ENCODE measurements at regions not wholly inside any gene's neighbourhood (a gene's known extent, or its start where the extent isn't known, plus 50 kb on each side); places are given as distances from the start of the nearest gene placed in this dataset.

DNA sequence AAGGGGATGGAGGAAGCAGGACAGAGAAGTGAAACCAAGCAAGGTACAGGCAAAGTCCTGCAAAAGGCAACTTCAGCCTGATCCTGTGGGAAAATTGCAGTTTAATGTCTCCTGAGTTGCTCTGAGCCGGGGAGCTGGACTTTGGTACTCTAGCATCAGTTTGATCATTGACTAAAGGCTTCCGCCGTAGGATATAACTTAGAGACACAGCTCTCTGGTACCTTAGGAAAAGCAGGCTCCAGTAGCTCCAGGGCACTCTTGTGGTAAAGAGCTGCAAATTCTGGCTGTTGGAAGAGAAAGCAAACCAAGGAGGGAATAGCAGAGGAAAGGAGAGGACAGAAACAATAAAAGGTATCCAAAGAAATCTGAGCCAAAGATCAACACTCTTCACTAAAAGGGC lies 521.1 kb downstream of the PLOD2 start:
- no peaks in the 10 kb centered on the region for H3K36me3 ChIP-seq (ENCODE audit: control insufficient read depth, insufficient read depth, low read length)
- TF ChIP-seq CTCF (conservative IDR thresholded peaks at IDR 0.05 in 1 of 2, IDR thresholded peaks at IDR 0.05 in 1 of 2; ENCODE audit: low read depth in 1 of 2, low read length in 2 of 2) (no peak), EZH2 (IDR thresholded peaks at IDR 0.05; ENCODE audit: low read length, missing control alignments) (no peak)
- no peak for DNase-seq (ENCODE audit: low read depth in 2 of 2)
- H2AFZ ChIP-seq (ENCODE audit: low read length): no peak overlapping the region
- H3K4me2 ChIP-seq (ENCODE audit: extremely low read depth, insufficient read depth, low read length): no peak overlapping the region
- H3K9me3 ChIP-seq (ENCODE audit: control insufficient read depth, insufficient read depth, low read depth, low read length): no peaks in the 10 kb centered on the region
- no peaks in the 10 kb centered on the region for H4K20me1 ChIP-seq (ENCODE audit: control insufficient read depth, extremely low read depth, insufficient read depth, low read length)
- no peaks in the 10 kb centered on the region for H3K4me1 ChIP-seq (ENCODE audit: control insufficient read depth, extremely low read depth, insufficient read depth, low read length)
- H3K79me2 ChIP-seq (ENCODE audit: control insufficient read depth, insufficient read depth, low read length): no peaks in the 10 kb centered on the region
- no peak overlapping the region for H3K4me3 ChIP-seq (replicated peaks in 1 of 4; ENCODE audit: control extremely low read depth in 1 of 4, insufficient read depth in 1 of 4, low read depth in 3 of 4, low read length in 4 of 4)
- no peak overlapping the region for H3K27ac ChIP-seq (ENCODE audit: insufficient read depth, low read length)
- no peaks in the 10 kb centered on the region for H3K27me3 ChIP-seq (ENCODE audit: control insufficient read depth, insufficient read depth, low read length)
- H3K9ac ChIP-seq (ENCODE audit: insufficient read depth, low read length): no peak overlapping the region

GRCh38 chr3:145648396-145648795 lies 512.6 kb downstream of the PLOD2 start:
- no peak for DNase-seq (ENCODE audit: low read depth in 2 of 2)
- H3K27ac ChIP-seq (ENCODE audit: insufficient read depth, low read length): no peak overlapping the region
- TF ChIP-seq CTCF (conservative IDR thresholded peaks at IDR 0.05 in 1 of 2, IDR thresholded peaks at IDR 0.05 in 1 of 2; ENCODE audit: low read depth in 1 of 2, low read length in 2 of 2): no peak
- no peak for TF ChIP-seq EZH2 (IDR thresholded peaks at IDR 0.05; ENCODE audit: low read length, missing control alignments)

GRCh38 chr3:145649368-145649887 lies 511.6 kb downstream of the PLOD2 start:
- no peak overlapping the region for H2AFZ ChIP-seq (ENCODE audit: low read length)
- TF ChIP-seq CTCF (conservative IDR thresholded peaks at IDR 0.05 in 1 of 2, IDR thresholded peaks at IDR 0.05 in 1 of 2; ENCODE audit: low read depth in 1 of 2, low read length in 2 of 2) (no peak), EZH2 (IDR thresholded peaks at IDR 0.05; ENCODE audit: low read length, missing control alignments) (no peak)
- H3K4me1 ChIP-seq (ENCODE audit: control insufficient read depth, extremely low read depth, insufficient read depth, low read length): no peaks in the 10 kb centered on the region
- H3K9ac ChIP-seq (ENCODE audit: insufficient read depth, low read length): no peak overlapping the region
- H3K79me2 ChIP-seq (ENCODE audit: control insufficient read depth, insufficient read depth, low read length): no peaks in the 10 kb centered on the region
- no peak overlapping the region for H3K4me3 ChIP-seq (replicated peaks in 1 of 4; ENCODE audit: control extremely low read depth in 1 of 4, insufficient read depth in 1 of 4, low read depth in 3 of 4, low read length in 4 of 4)
- no peak overlapping the region for H3K4me2 ChIP-seq (ENCODE audit: extremely low read depth, insufficient read depth, low read length)
- no peak overlapping the region for H3K27ac ChIP-seq (ENCODE audit: insufficient read depth, low read length)
- no peaks in the 10 kb centered on the region for H4K20me1 ChIP-seq (ENCODE audit: control insufficient read depth, extremely low read depth, insufficient read depth, low read length)
- no peaks in the 10 kb centered on the region for H3K36me3 ChIP-seq (ENCODE audit: control insufficient read depth, insufficient read depth, low read length)
- H3K27me3 ChIP-seq (ENCODE audit: control insufficient read depth, insufficient read depth, low read length): no peaks in the 10 kb centered on the region
- H3K9me3 ChIP-seq (ENCODE audit: control insufficient read depth, insufficient read depth, low read depth, low read length): no peaks in the 10 kb centered on the region
- DNase-seq (ENCODE audit: low read depth in 2 of 2): no peak

More at GRCh38 chr3:145648396-145648795, 512.6 kb downstream of the PLOD2 start:
- H3K4me3 ChIP-seq (replicated peaks in 1 of 4; ENCODE audit: control extremely low read depth in 1 of 4, insufficient read depth in 1 of 4, low read depth in 3 of 4, low read length in 4 of 4): no peak overlapping the region
- H3K27me3 ChIP-seq (ENCODE audit: control insufficient read depth, insufficient read depth, low read length): no peaks in the 10 kb centered on the region
- no peaks in the 10 kb centered on the region for H3K4me1 ChIP-seq (ENCODE audit: control insufficient read depth, extremely low read depth, insufficient read depth, low read length)
- no peaks in the 10 kb centered on the region for H4K20me1 ChIP-seq (ENCODE audit: control insufficient read depth, extremely low read depth, insufficient read depth, low read length)
- H3K36me3 ChIP-seq (ENCODE audit: control insufficient read depth, insufficient read depth, low read length): no peaks in the 10 kb centered on the region
- no peak overlapping the region for H3K4me2 ChIP-seq (ENCODE audit: extremely low read depth, insufficient read depth, low read length)
- H3K79me2 ChIP-seq (ENCODE audit: control insufficient read depth, insufficient read depth, low read length): no peaks in the 10 kb centered on the region
- no peak overlapping the region for H3K9ac ChIP-seq (ENCODE audit: insufficient read depth, low read length)
- H3K9me3 ChIP-seq (ENCODE audit: control insufficient read depth, insufficient read depth, low read depth, low read length): no peaks in the 10 kb centered on the region
- H2AFZ ChIP-seq (ENCODE audit: low read length): no peak overlapping the region
